MM.1S (cell line): ENCODE measurements at regions not wholly inside any gene's neighbourhood (a gene's known extent, or its start where the extent isn't known, plus 50 kb on each side); places are given as distances from the start of the nearest gene placed in this dataset.
A peak's percentile ranks its signal among the peaks of the same experiment; 100 is the strongest.

Experiments used
- DNase-seq: peaks from one replicate; pipeline ENCODE4 v3.0.0-alpha.2; 2015
- H2AFZ ChIP-seq: fragments of 300-600 bp; sonication (generic); 2 replicates; pipeline ENCODE4 v1.6.0; 2016; ENCODE audit warnings: antibody characterized with exemption, low read length
- H3F3A ChIP-seq: fragments of 300-600 bp; sonication (generic); 2 replicates; pipeline ENCODE4 v1.6.1; 2016; ENCODE audit warnings: mild to moderate bottlenecking, antibody characterized with exemption, low read length, moderate library complexity, mixed read lengths; ENCODE audit not compliant: insufficient read depth
- H3K27ac ChIP-seq: fragments of 300-600 bp; sonication (generic); 2 replicates; pipeline ENCODE4 v1.5.1; 2016; ENCODE audit warnings: mild to moderate bottlenecking, low read length
- H3K27me3 ChIP-seq: fragments of 300-600 bp; sonication (generic); replicated peaks from 2 replicates; pipeline ENCODE4 v1.6.0; 2016; ENCODE audit warnings: low read length; ENCODE audit not compliant: insufficient read depth
- H3K36me3 ChIP-seq: fragments of 300-600 bp; sonication (generic); replicated peaks from 2 replicates; pipeline ENCODE4 v1.6.1; 2016; ENCODE audit warnings: mild to moderate bottlenecking, low read length, mixed read lengths; ENCODE audit not compliant: insufficient read depth
- H3K4me1 ChIP-seq: fragments of 300-600 bp; sonication (generic); 2 replicates; pipeline ENCODE4 v1.6.1; 2016; ENCODE audit warnings: low read length, mixed read lengths
- H3K4me2 ChIP-seq: fragments of 300-600 bp; sonication (generic); 2 replicates; pipeline ENCODE4 v1.6.0; 2016; ENCODE audit warnings: low read depth, low read length
- H3K4me3 ChIP-seq: fragments of 300-600 bp; sonication (generic); 2 replicates; pipeline ENCODE4 v1.5.1; 2016; ENCODE audit warnings: low read length, mixed read lengths
- H3K79me2 ChIP-seq: fragments of 300-600 bp; sonication (generic); 2 replicates; pipeline ENCODE4 v1.6.1; 2016; ENCODE audit warnings: mixed run types, low read length, mixed read lengths
- H3K9ac ChIP-seq: fragments of 300-600 bp; sonication (generic); 2 replicates; pipeline ENCODE4 v1.6.1; 2016; ENCODE audit warnings: low read length, mixed read lengths
- H3K9me2 ChIP-seq: fragments of 300-600 bp; sonication (generic); replicated peaks from 2 replicates; pipeline ENCODE4 v1.6.1; 2016; ENCODE audit warnings: mild to moderate bottlenecking, low read length, mixed read lengths; ENCODE audit not compliant: insufficient read depth
- H3K9me3 ChIP-seq: fragments of 300-600 bp; sonication (generic); replicated peaks from 2 replicates; pipeline ENCODE4 v1.6.1; 2016; ENCODE audit warnings: mild to moderate bottlenecking, low read length, mixed read lengths; ENCODE audit not compliant: insufficient read depth
- H4K20me1 ChIP-seq: fragments of 300-600 bp; sonication (generic); 2 replicates; pipeline ENCODE4 v1.6.1; 2016; ENCODE audit warnings: mild to moderate bottlenecking, low read length, moderate library complexity, mixed read lengths; ENCODE audit not compliant: insufficient read depth
- CTCF ChIP-seq: fragments of 300-600 bp; sonication (generic); IDR thresholded peaks from 2 replicates; pipeline ENCODE4 v1.5.1; 2016; ENCODE audit warnings: antibody characterized with exemption, low read length, mixed read lengths
- EZH2 ChIP-seq: fragments of 300-600 bp; sonication (generic); optimal IDR thresholded peaks from 2 replicates; pipeline ENCODE3; 2017; ENCODE audit warnings: low read depth, mild to moderate bottlenecking, antibody characterized with exemption, low read length, mixed read lengths
- EZH2phosphoT487 ChIP-seq: fragments of 300-600 bp; sonication (generic); IDR thresholded peaks from 2 replicates; pipeline ENCODE4 v1.6.1; 2018; ENCODE audit warnings: antibody characterized with exemption, low read length

GRCh38 chr5:167602067-167602466, 689.4 kb upstream of the WWC1 start:
- no peak overlapping the region for H3K4me2 ChIP-seq
- no peak for TF ChIP-seq CTCF
- no peak for TF ChIP-seq EZH2
- no peak for TF ChIP-seq EZH2phosphoT487
- no peak overlapping the region for H3K27ac ChIP-seq
- H2AFZ ChIP-seq, result no peak overlapping the region
- H3K9me2 ChIP-seq, result no peaks in the 10 kb centered on the region
- no peak overlapping the region for H3K9ac ChIP-seq
- no peaks in the 10 kb centered on the region for H3K36me3 ChIP-seq
- H4K20me1 ChIP-seq, result no peaks in the 10 kb centered on the region
- H3K27me3 ChIP-seq, result no peaks in the 10 kb centered on the region
- no peaks in the 10 kb centered on the region for H3K79me2 ChIP-seq
- H3K4me1 ChIP-seq, result no peaks in the 10 kb centered on the region
- no peaks in the 10 kb centered on the region for H3F3A ChIP-seq
- DNase-seq, result no peak
- H3K9me3 ChIP-seq, result no peaks in the 10 kb centered on the region
- no peak overlapping the region for H3K4me3 ChIP-seq

- Histone ChIP-seq H3K4me3 (no peak overlapping the region), H3K4me2 (no peak overlapping the region), H4K20me1 (no peaks in the 10 kb centered on the region), H3K9ac (no peak overlapping the region), H3K9me2 (no peaks in the 10 kb centered on the region), H3K36me3 (no peaks in the 10 kb centered on the region), H3F3A (no peaks in the 10 kb centered on the region), H2AFZ (no peak overlapping the region), H3K79me2 (no peaks in the 10 kb centered on the region), H3K4me1 (no peaks in the 10 kb centered on the region), H3K27me3 (no peaks in the 10 kb centered on the region), H3K9me3 (no peaks in the 10 kb centered on the region), H3K27ac (peak overlapping the region; percentile 28; the same call in 1 of the 2 replicates)
- DNase-seq, result no peak
- TF ChIP-seq EZH2, result no peak
- no peak for TF ChIP-seq CTCF
- TF ChIP-seq EZH2phosphoT487, result no peak
Measured at GRCh38 chr5:167603135-167603534, 688.3 kb upstream of the WWC1 start.

- no peaks in the 10 kb centered on the region for H3K27me3 ChIP-seq
- TF ChIP-seq CTCF (no peak; the same call in 1 of the 2 replicates), EZH2phosphoT487 (no peak), EZH2 (no peak)
- no peak overlapping the region for H3K9ac ChIP-seq
- no peaks in the 10 kb centered on the region for H3K36me3 ChIP-seq
- H3K79me2 ChIP-seq, result no peaks in the 10 kb centered on the region
- no peak for DNase-seq
- H3K4me3 ChIP-seq, result no peak overlapping the region
- H3K9me3 ChIP-seq, result no peaks in the 10 kb centered on the region
- H3K4me2 ChIP-seq, result no peak overlapping the region
- H3K4me1 ChIP-seq, result no peaks in the 10 kb centered on the region
- no peak overlapping the region for H3K27ac ChIP-seq
- no peaks in the 10 kb centered on the region for H4K20me1 ChIP-seq
- no peak overlapping the region for H2AFZ ChIP-seq
- H3F3A ChIP-seq, result no peaks in the 10 kb centered on the region
- H3K9me2 ChIP-seq, result no peaks in the 10 kb centered on the region
Measured at GRCh38 chr5:167608390-167609272, 682.8 kb upstream of the WWC1 start.
